HepG2 (cell line): ENCODE measurements at regions not wholly inside any gene's neighbourhood (a gene's known extent, or its start where the extent isn't known, plus 50 kb on each side); places are given as distances from the start of the nearest gene placed in this dataset.

Source experiments
- ATAC-seq: fragments of 200-7000 bp; cut with Tn5 transposase; 3 replicates; pipeline ENCODE4 v1.9.1; 2020; ENCODE audit warnings: mild to moderate bottlenecking, moderate library complexity
- BruUV-seq: library from RNA; stranded (reverse); fragments of 400-500 nt; replicated peaks from 2 replicates; lab custom pipeline; 2021; lab: Mats Ljungman, UMichigan
- CTCF ChIA-PET: fragments of 300-600 bp; formaldehyde crosslinking; extraction: SDS; loops from one replicate; lab custom pipeline; 2021; ENCODE audit warnings: low total read pairs, inconsistent platforms, low intra/inter-chr PET ratio; lab: Yijun Ruan, JAX
- POLR2A ChIA-PET: fragments of 350-600 bp; sonication (Branson Sonifier 250); formaldehyde crosslinking; loops from one replicate; lab custom pipeline; 2020; ENCODE audit warnings: antibody characterized with exemption, inconsistent platforms; lab: Yijun Ruan, JAX
- DNase-seq: peaks from one replicate; pipeline ENCODE4 v3.0.0-alpha.2; 2015; ENCODE audit warnings: low spot score
- FAIRE-seq: peaks from 3 replicates; lab custom pipeline; 2011; peaks lifted over from hg19 to GRCh38; lab: Jason Lieb, UNC
- H2AFZ ChIP-seq: one replicate; pipeline ENCODE4 v1.6.1; 2011; ENCODE audit warnings: low read length, inconsistent platforms
- H3K27ac ChIP-seq: fragments of 300-600 bp; 3 replicates; pipeline ENCODE4 v1.8.0; 2011; ENCODE audit warnings: mixed run types, mild to moderate bottlenecking, mixed read lengths, low read length, inconsistent platforms; ENCODE audit not compliant: insufficient read depth; ENCODE audit errors: extremely low read length
- H3K27me3 ChIP-seq, 2 experiments: fragments of 200-600 bp in 1 of 2; 2 replicates in 1 of 2; 3 replicates in 1 of 2; pipeline versions ENCODE4 v1.6.0 to v1.8.0; 2011; ENCODE audit warnings: low read length in 2 of 2, mild to moderate bottlenecking in 2 of 2, moderate library complexity in 2 of 2, inconsistent platforms in 1 of 2; ENCODE audit not compliant: insufficient read depth in 2 of 2, control insufficient read depth in 1 of 2
- H3K36me3 ChIP-seq, 2 experiments: fragments of 200-600 bp in 1 of 2; replicated peaks in 1 of 2; 2 replicates in 1 of 2; 3 replicates in 1 of 2; pipeline versions ENCODE4 v1.5.1 to v1.8.0; 2011; ENCODE audit warnings: low read length in 2 of 2, inconsistent platforms in 1 of 2; ENCODE audit not compliant: insufficient read depth in 2 of 2, control insufficient read depth in 1 of 2
- H3K4me1 ChIP-seq: 2 replicates; pipeline ENCODE4 v1.5.1; 2012; ENCODE audit warnings: low read length, inconsistent platforms; ENCODE audit not compliant: insufficient read depth
- H3K4me2 ChIP-seq: 2 replicates; pipeline ENCODE4 v1.6.0; 2011; ENCODE audit warnings: low read depth, low read length, inconsistent platforms
- H3K4me3 ChIP-seq, 3 experiments: fragments of 200-600 bp in 1 of 3; sonication (generic), shearing (Covaris generic) in 1 of 3; replicated peaks in 1 of 3; 2 replicates each; pipeline ENCODE4 v1.5.1; 2011 to 2016; ENCODE audit warnings: low read length in 3 of 3, inconsistent platforms in 2 of 3, low read depth in 2 of 3, mild to moderate bottlenecking in 2 of 3, control low read depth in 1 of 3, mixed read lengths in 1 of 3; ENCODE audit not compliant: insufficient read depth in 1 of 3
- H3K79me2 ChIP-seq: one replicate; pipeline ENCODE4 v1.6.1; 2011; ENCODE audit warnings: low read length, inconsistent platforms; ENCODE audit not compliant: insufficient read depth
- H3K9ac ChIP-seq: 2 replicates; pipeline ENCODE4 v1.6.0; 2011; ENCODE audit warnings: mild to moderate bottlenecking, low read depth, low read length, inconsistent platforms; ENCODE audit not compliant: insufficient read depth
- H3K9me3 ChIP-seq: 2 replicates; pipeline ENCODE4 v1.5.1; 2012; ENCODE audit warnings: mild to moderate bottlenecking, low read length
- H4K20me1 ChIP-seq: 2 replicates; pipeline ENCODE4 v1.6.0; 2011; ENCODE audit warnings: inconsistent platforms, mild to moderate bottlenecking, low read length, moderate library complexity; ENCODE audit not compliant: insufficient read depth
- HNRNPL ChIP-seq: fragments of 200-400 bp; formaldehyde crosslinking; IDR thresholded peaks from 2 replicates; pipeline ENCODE4 v1.6.1; 2017; ENCODE audit warnings: mild to moderate bottlenecking, low read depth, low read length
- HOXA7 ChIP-seq: sonication (generic); formaldehyde crosslinking; IDR thresholded peaks from 2 replicates; pipeline ENCODE4 v1.8.1; 2022; ENCODE audit warnings: mild to moderate bottlenecking, missing genetic modification reagents, moderate library complexity
- IRF2 ChIP-seq: IDR thresholded peaks from 2 replicates; pipeline ENCODE4 v1.6.1; 2018; ENCODE audit warnings: missing genetic modification reagents, missing compliant biosample characterization
- MXI1 ChIP-seq: IDR thresholded peaks from 3 replicates; pipeline ENCODE4 v1.6.1; 2012; ENCODE audit warnings: low read depth, low read length, inconsistent platforms, borderline replicate concordance
- NRL ChIP-seq: sonication (generic); formaldehyde crosslinking; IDR thresholded peaks from 2 replicates; pipeline ENCODE4 v1.5.0; 2020; ENCODE audit warnings: missing genetic modification reagents, mild to moderate bottlenecking, moderate library complexity, borderline replicate concordance
- PPARG ChIP-seq: conservative IDR thresholded peaks from 2 replicates; pipeline ENCODE4 v1.6.1; 2016; ENCODE audit warnings: missing biosample characterization, missing genetic modification reagents
- RBAK ChIP-seq: sonication (generic); formaldehyde crosslinking; IDR thresholded peaks from 2 replicates; pipeline ENCODE4 v1.5.1; 2020; ENCODE audit warnings: mild to moderate bottlenecking, missing genetic modification reagents
- SP2 ChIP-seq: sonication (generic); formaldehyde crosslinking; IDR thresholded peaks from 2 replicates; pipeline ENCODE4 v1.5.1; 2020; ENCODE audit warnings: mild to moderate bottlenecking, missing genetic modification reagents
- WIZ ChIP-seq: sonication (generic); formaldehyde crosslinking; IDR thresholded peaks from 2 replicates; pipeline ENCODE4 v1.5.1; 2020; ENCODE audit warnings: mild to moderate bottlenecking, missing genetic modification reagents
- ZC3H4 ChIP-seq: sonication (generic); formaldehyde crosslinking; IDR thresholded peaks from 2 replicates; pipeline ENCODE4 v1.4.0; 2020; ENCODE audit warnings: missing genetic modification reagents, borderline replicate concordance
- ZNF335 ChIP-seq: sonication (generic); formaldehyde crosslinking; IDR thresholded peaks from 2 replicates; pipeline ENCODE4 v1.4.0; 2020; ENCODE audit warnings: missing genetic modification reagents
- ZNF33A ChIP-seq: sonication (generic); formaldehyde crosslinking; IDR thresholded peaks from 2 replicates; pipeline ENCODE4 v1.5.1; 2020; ENCODE audit warnings: missing genetic modification reagents, mild to moderate bottlenecking, moderate library complexity, borderline replicate concordance
- ZNF652 ChIP-seq: IDR thresholded peaks from 2 replicates; pipeline ENCODE4 v1.6.1; 2016; ENCODE audit warnings: low read depth, borderline replicate concordance
- ZNF891 ChIP-seq: sonication (generic); formaldehyde crosslinking; IDR thresholded peaks from 2 replicates; pipeline ENCODE4 v1.5.0; 2020; ENCODE audit warnings: mild to moderate bottlenecking, missing genetic modification reagents
- WGBS: methylation state at CpG from one replicate; pipeline ENCODE4 v1.1.6; 2017; ENCODE audit warnings: low lambda C conversion rate; 5-methylcytosine and 5-hydroxymethylcytosine counted together
- in situ Hi-C: cut with HindIII; loops from 2 replicates; pipeline ENCODE4 v1.10.0; 2017; ENCODE audit warnings: low pct_unique_long_range_greater_than_20kb; ENCODE audit not compliant: extremely low pct_ligation_motif_present
- intact Hi-C: fragments of 100-400 bp; cut with micrococcal nuclease; formaldehyde crosslinking; loops from one replicate; pipeline ENCODE4 v1.10.0; 2022; ENCODE audit not compliant: unreplicated experiment
- TF ChIP-seq, protein P1 (sequence below): sonication (generic); formaldehyde crosslinking; IDR thresholded peaks from 2 replicates; pipeline ENCODE4 v1.4.0; 2020; ENCODE audit warnings: missing genetic modification reagents
- TF ChIP-seq, protein P2 (sequence below): sonication (generic); formaldehyde crosslinking; IDR thresholded peaks from 2 replicates; pipeline ENCODE4 v1.5.0; 2020; ENCODE audit warnings: missing genetic modification reagents
- TF ChIP-seq, protein P3 (sequence below): sonication (generic); formaldehyde crosslinking; IDR thresholded peaks from 2 replicates; pipeline ENCODE4 v1.5.1; 2020; ENCODE audit warnings: mild to moderate bottlenecking, missing genetic modification reagents
- TF ChIP-seq, protein P4 (sequence below): sonication (generic); formaldehyde crosslinking; IDR thresholded peaks from 2 replicates; pipeline ENCODE4 v1.4.0; 2020; ENCODE audit warnings: mild to moderate bottlenecking, missing genetic modification reagents
- TF ChIP-seq, protein P5 (sequence below): sonication (generic); formaldehyde crosslinking; IDR thresholded peaks from 2 replicates; pipeline ENCODE4 v1.4.0; 2020; ENCODE audit warnings: missing genetic modification reagents

DNA sequence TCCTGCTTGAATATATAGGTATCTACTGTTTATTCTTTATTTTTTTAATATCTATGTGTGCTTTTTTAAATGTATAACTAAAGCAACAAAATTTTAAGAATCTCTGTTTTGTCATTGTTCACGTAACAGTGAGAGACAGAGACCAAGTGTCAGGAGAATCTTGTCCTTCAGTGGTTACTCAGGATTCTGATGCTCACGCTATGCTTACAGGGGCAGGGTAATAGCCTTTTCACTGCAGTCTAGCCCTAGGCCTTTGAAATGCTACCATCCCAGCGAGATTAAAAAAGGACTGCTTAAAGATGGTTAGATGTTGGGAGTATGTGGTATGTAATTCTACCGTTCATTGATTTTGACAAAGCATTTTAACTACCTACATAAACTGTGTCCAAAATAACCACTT, 71.6 kb upstream of the EGFR start:
- H3K9ac ChIP-seq: no peak overlapping the region
- no peaks in the 10 kb centered on the region for H3K4me1 ChIP-seq
- no peak overlapping the region for H2AFZ ChIP-seq
- FAIRE-seq (no peak), DNase-seq (no peak), ATAC-seq (no peak)
- H3K27me3 ChIP-seq: no peaks in the 10 kb centered on the region
- H4K20me1 ChIP-seq: no peaks in the 10 kb centered on the region
- no peaks in the 10 kb centered on the region for H3K36me3 ChIP-seq
- H3K4me2 ChIP-seq: no peak overlapping the region
- no peaks in the 10 kb centered on the region for H3K79me2 ChIP-seq
- intact Hi-C loops (no loop called here), in situ Hi-C loops (no loop called here)
- ChIA-PET CTCF (no interaction called here), POLR2A (no interaction called here)
- H3K27ac ChIP-seq: no peak overlapping the region
- WGBS: 32% methylated on average over 4 of the region's 4 CpGs
- BruUV-seq: no TSS peak
- H3K9me3 ChIP-seq: no peaks in the 10 kb centered on the region
- no peak overlapping the region for H3K4me3 ChIP-seq
- TF ChIP-seq, protein P1, sequence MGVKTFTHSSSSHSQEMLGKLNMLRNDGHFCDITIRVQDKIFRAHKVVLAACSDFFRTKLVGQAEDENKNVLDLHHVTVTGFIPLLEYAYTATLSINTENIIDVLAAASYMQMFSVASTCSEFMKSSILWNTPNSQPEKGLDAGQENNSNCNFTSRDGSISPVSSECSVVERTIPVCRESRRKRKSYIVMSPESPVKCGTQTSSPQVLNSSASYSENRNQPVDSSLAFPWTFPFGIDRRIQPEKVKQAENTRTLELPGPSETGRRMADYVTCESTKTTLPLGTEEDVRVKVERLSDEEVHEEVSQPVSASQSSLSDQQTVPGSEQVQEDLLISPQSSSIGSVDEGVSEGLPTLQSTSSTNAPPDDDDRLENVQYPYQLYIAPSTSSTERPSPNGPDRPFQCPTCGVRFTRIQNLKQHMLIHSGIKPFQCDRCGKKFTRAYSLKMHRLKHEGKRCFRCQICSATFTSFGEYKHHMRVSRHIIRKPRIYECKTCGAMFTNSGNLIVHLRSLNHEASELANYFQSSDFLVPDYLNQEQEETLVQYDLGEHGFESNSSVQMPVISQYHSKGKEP: no peak
- TF ChIP-seq IRF2 (no peak), ZNF652 (CRISPR knock-in tag) (no peak), NRL (CRISPR knock-in tag) (no peak), RBAK (CRISPR knock-in tag) (no peak), PPARG (CRISPR knock-in tag) (no peak), ZC3H4 (CRISPR knock-in tag) (no peak), HNRNPL (no peak), HOXA7 (CRISPR knock-in tag) (no peak), ZNF891 (CRISPR knock-in tag) (no peak), ZNF335 (CRISPR knock-in tag) (no peak), ZNF33A (CRISPR knock-in tag) (no peak), MXI1 (no peak), WIZ (CRISPR knock-in tag) (no peak), SP2 (CRISPR knock-in tag) (no peak)
- TF ChIP-seq, protein P2, sequence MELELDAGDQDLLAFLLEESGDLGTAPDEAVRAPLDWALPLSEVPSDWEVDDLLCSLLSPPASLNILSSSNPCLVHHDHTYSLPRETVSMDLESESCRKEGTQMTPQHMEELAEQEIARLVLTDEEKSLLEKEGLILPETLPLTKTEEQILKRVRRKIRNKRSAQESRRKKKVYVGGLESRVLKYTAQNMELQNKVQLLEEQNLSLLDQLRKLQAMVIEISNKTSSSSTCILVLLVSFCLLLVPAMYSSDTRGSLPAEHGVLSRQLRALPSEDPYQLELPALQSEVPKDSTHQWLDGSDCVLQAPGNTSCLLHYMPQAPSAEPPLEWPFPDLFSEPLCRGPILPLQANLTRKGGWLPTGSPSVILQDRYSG: no peak
- TF ChIP-seq, protein P3, sequence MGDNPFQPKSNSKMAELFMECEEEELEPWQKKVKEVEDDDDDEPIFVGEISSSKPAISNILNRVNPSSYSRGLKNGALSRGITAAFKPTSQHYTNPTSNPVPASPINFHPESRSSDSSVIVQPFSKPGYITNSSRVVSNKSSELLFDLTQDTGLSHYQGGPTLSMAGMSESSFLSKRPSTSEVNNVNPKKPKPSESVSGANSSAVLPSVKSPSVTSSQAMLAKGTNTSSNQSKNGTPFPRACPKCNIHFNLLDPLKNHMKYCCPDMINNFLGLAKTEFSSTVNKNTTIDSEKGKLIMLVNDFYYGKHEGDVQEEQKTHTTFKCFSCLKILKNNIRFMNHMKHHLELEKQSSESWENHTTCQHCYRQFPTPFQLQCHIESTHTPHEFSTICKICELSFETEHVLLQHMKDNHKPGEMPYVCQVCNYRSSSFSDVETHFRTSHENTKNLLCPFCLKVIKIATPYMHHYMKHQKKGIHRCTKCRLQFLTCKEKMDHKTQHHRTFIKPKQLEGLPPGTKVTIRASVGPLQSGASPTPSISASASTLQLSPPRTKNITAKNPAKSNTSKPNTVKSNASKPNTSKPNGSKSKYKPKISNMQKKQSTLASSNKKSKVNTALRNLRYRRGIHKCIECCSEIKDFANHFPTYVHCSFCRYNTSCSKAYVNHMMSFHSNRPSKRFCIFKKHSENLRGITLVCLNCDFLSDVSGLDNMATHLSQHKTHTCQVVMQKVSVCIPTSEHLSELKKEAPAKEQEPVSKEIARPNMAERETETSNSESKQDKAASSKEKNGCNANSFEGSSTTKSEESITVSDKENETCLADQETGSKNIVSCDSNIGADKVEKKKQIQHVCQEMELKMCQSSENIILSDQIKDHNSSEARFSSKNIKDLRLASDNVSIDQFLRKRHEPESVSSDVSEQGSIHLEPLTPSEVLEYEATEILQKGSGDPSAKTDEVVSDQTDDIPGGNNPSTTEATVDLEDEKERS (CRISPR knock-in tag): no peak
- TF ChIP-seq, protein P4, sequence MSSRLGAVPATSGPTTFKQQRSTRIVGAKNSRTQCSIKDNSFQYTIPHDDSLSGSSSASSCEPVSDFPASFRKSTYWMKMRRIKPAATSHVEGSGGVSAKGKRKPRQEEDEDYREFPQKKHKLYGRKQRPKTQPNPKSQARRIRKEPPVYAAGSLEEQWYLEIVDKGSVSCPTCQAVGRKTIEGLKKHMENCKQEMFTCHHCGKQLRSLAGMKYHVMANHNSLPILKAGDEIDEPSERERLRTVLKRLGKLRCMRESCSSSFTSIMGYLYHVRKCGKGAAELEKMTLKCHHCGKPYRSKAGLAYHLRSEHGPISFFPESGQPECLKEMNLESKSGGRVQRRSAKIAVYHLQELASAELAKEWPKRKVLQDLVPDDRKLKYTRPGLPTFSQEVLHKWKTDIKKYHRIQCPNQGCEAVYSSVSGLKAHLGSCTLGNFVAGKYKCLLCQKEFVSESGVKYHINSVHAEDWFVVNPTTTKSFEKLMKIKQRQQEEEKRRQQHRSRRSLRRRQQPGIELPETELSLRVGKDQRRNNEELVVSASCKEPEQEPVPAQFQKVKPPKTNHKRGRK (CRISPR knock-in tag): no peak
- TF ChIP-seq, protein P5, sequence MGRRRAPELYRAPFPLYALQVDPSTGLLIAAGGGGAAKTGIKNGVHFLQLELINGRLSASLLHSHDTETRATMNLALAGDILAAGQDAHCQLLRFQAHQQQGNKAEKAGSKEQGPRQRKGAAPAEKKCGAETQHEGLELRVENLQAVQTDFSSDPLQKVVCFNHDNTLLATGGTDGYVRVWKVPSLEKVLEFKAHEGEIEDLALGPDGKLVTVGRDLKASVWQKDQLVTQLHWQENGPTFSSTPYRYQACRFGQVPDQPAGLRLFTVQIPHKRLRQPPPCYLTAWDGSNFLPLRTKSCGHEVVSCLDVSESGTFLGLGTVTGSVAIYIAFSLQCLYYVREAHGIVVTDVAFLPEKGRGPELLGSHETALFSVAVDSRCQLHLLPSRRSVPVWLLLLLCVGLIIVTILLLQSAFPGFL (CRISPR knock-in tag): no peak
